ENCODE measurements at regions not wholly inside any gene's neighbourhood (a gene's known extent, or its start where the extent isn't known, plus 50 kb on each side); places are given as distances from the start of the nearest gene placed in this dataset.

GRCh38 chr6:91575032-91575431 lies 988.2 kb upstream of the MAP3K7 start:
- DNase-seq = no peak

GRCh38 chr6:91573826-91574416 lies 987.0 kb upstream of the MAP3K7 start:
- Histone ChIP-seq H3K36me3 (no peaks in the 10 kb centered on the region), H3K27me3 (no peaks in the 10 kb centered on the region), H3K9me3 (no peaks in the 10 kb centered on the region), H3K27ac (no peak overlapping the region), H3K4me1 (no peaks in the 10 kb centered on the region), H3K4me3 (no peak overlapping the region)
- no peak for DNase-seq
- 55 to 59% methylated on average over 3 of the region's 3 CpGs for WGBS, 2 donors
- TF ChIP-seq, protein P1, sequence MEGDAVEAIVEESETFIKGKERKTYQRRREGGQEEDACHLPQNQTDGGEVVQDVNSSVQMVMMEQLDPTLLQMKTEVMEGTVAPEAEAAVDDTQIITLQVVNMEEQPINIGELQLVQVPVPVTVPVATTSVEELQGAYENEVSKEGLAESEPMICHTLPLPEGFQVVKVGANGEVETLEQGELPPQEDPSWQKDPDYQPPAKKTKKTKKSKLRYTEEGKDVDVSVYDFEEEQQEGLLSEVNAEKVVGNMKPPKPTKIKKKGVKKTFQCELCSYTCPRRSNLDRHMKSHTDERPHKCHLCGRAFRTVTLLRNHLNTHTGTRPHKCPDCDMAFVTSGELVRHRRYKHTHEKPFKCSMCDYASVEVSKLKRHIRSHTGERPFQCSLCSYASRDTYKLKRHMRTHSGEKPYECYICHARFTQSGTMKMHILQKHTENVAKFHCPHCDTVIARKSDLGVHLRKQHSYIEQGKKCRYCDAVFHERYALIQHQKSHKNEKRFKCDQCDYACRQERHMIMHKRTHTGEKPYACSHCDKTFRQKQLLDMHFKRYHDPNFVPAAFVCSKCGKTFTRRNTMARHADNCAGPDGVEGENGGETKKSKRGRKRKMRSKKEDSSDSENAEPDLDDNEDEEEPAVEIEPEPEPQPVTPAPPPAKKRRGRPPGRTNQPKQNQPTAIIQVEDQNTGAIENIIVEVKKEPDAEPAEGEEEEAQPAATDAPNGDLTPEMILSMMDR (IDR thresholded peaks at IDR 0.05) = no peak
- no peak for FAIRE-seq
- no peak for ATAC-seq
- intact Hi-C loops (cut with DNase I) = no loop called here

More at GRCh38 chr6:91575032-91575431, 988.2 kb upstream of the MAP3K7 start:
- 60 to 84% methylated on average over 1 of the region's 1 CpG for WGBS, 2 donors
- ATAC-seq (no peak), FAIRE-seq (no peak)
- intact Hi-C loops (cut with DNase I) = no loop called here
- Histone ChIP-seq H3K4me3 (no peak overlapping the region), H3K36me3 (no peaks in the 10 kb centered on the region), H3K9me3 (no peaks in the 10 kb centered on the region), H3K27me3 (no peaks in the 10 kb centered on the region), H3K4me1 (no peaks in the 10 kb centered on the region), H3K27ac (no peak overlapping the region)
- TF ChIP-seq, protein P1 (IDR thresholded peaks at IDR 0.05) = no peak

DNA sequence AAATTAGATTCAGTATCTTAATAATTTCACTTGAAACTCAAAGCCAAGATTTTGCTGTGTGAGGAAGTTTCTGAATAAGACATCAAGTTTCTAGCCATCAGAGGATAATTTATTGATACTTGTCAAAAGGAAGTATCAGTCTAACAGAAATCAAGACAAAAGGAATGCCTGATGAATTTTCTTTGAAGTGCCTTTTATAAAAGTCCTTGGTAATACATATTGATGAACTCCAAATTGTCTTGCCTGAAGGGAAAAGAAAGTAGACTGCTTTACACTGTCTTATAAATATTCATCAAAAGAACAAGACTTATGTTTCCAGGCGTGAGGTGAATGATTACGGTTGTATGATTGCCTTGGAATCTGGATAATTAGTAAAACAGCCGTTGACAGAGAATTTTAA lies 986.0 kb upstream of the MAP3K7 start:
- TF ChIP-seq, protein P1 (IDR thresholded peaks at IDR 0.05) = no peak
- ATAC-seq = no peak
- H3K4me3 ChIP-seq = no peak overlapping the region
- intact Hi-C loops (cut with DNase I) = no loop called here
- no peaks in the 10 kb centered on the region for H3K36me3 ChIP-seq
- no peak for DNase-seq
- no peaks in the 10 kb centered on the region for H3K4me1 ChIP-seq
- no peak overlapping the region for H3K27ac ChIP-seq
- 55 to 66% methylated on average over 3 of the region's 3 CpGs for WGBS, 2 donors
- H3K27me3 ChIP-seq = no peaks in the 10 kb centered on the region
- H3K9me3 ChIP-seq = no peaks in the 10 kb centered on the region
- FAIRE-seq = no peak

- intact Hi-C loops (cut with DNase I) = no loop called here
- H3K9me3 ChIP-seq = no peaks in the 10 kb centered on the region
- WGBS, 2 donors = 46 to 49% methylated on average over 2 of the region's 2 CpGs
- no peak overlapping the region for H3K27ac ChIP-seq
- no peak for FAIRE-seq
- DNase-seq = no peak
- H3K4me1 ChIP-seq = no peaks in the 10 kb centered on the region
- ATAC-seq = no peak
- H3K27me3 ChIP-seq = no peaks in the 10 kb centered on the region
- TF ChIP-seq, protein P1 (IDR thresholded peaks at IDR 0.05) = no peak
- no peaks in the 10 kb centered on the region for H3K36me3 ChIP-seq
- H3K4me3 ChIP-seq = no peak overlapping the region
These were observed 982.2 kb upstream of the MAP3K7 start for GRCh38 chr6:91569071-91569470.

GRCh38 chr6:91566467-91566866 lies 979.6 kb upstream of the MAP3K7 start:
- H3K27ac ChIP-seq = no peak overlapping the region
- no peaks in the 10 kb centered on the region for H3K36me3 ChIP-seq
- TF ChIP-seq, protein P1 (IDR thresholded peaks at IDR 0.05) = no peak
- DNase-seq (no peak), FAIRE-seq (no peak), ATAC-seq (no peak)
- no peak overlapping the region for H3K4me3 ChIP-seq
- no peaks in the 10 kb centered on the region for H3K27me3 ChIP-seq
- intact Hi-C loops (cut with DNase I) = no loop called here
- H3K4me1 ChIP-seq = no peaks in the 10 kb centered on the region
- no peaks in the 10 kb centered on the region for H3K9me3 ChIP-seq
